HG03469 (cell line): ENCODE measurements at regions not wholly inside any gene's neighbourhood (a gene's known extent, or its start where the extent isn't known, plus 50 kb on each side); places are given as distances from the start of the nearest gene placed in this dataset.

Experiments used
- ATAC-seq: cut with Tn5 transposase; IDR thresholded peaks from one replicate; pipeline ENCODE4 v1.9.1; 2021; ENCODE audit warnings: mild to moderate bottlenecking, moderate library complexity, moderate number of reproducible peaks; ENCODE audit not compliant: unreplicated experiment

- no peak for ATAC-seq
Measured at GRCh38 chr11:116454020-116454645, 318.7 kb downstream of the BUD13 start.

- ATAC-seq: no peak
Measured at GRCh38 chr11:116452461-116452860, 320.3 kb downstream of the BUD13 start.

DNA sequence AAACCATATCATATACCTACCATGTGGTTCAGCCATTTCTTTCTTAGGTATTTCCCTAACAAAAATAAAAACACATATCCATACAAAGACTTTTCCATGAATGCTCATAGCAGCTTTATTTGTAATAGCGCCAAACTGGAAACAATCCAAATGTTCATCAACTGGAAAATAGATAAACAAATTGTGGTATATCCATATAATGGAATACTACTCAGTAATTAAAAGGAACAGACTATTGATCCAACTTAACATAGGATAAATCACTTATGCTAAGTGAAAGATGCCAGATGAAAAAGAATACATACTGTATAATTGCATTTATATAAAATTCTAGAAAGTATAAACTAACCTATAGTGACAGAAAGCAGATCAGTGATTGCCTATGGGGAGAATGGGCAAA lies 323.3 kb downstream of the BUD13 start:
- no peak for ATAC-seq

- ATAC-seq: no peak
Measured at GRCh38 chr11:116446048-116446941, 326.5 kb downstream of the BUD13 start.

GRCh38 chr11:116445108-116446047 lies 327.4 kb downstream of the BUD13 start:
- no peak for ATAC-seq

DNA sequence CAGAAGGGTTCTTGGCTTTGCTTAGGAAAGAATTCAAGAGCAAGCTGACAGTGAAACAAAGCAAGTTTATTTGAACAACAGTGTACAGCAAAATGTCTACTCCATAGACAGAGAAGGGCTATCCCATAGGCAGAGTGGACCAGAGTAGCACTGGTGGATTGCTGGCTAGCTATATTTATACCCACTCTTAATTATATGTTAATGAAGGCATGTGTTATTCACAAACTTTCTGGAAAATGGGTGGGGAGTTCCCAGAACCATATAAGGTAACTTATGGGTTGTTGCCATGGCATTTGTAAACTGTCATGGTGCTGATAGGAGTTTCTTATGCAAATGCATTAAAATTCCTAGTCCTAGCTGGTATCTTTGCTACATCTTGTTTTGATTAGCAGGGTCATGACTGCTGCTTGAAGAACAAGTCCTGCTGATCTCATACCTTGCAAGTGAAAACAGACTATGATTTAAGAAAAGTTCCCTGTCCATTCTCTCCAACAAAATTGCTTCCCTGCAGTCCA lies 330.5 kb downstream of the BUD13 start:
- ATAC-seq: no peak

DNA sequence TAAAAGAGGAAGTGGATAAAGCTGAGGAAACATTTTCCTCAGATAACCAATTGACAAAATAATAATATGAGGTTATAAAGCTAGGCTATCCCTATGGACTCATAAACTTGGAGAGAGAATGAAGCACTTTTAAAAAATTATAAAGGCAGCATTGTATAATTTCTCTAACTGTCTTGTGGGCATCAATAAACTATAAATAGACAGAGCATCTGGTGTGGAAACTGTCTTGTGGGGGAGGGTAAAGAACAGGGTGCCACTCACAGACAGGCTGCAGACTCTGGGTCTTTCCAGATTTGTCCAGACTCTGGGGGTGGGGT lies 333.5 kb downstream of the BUD13 start:
- no peak for ATAC-seq

DNA sequence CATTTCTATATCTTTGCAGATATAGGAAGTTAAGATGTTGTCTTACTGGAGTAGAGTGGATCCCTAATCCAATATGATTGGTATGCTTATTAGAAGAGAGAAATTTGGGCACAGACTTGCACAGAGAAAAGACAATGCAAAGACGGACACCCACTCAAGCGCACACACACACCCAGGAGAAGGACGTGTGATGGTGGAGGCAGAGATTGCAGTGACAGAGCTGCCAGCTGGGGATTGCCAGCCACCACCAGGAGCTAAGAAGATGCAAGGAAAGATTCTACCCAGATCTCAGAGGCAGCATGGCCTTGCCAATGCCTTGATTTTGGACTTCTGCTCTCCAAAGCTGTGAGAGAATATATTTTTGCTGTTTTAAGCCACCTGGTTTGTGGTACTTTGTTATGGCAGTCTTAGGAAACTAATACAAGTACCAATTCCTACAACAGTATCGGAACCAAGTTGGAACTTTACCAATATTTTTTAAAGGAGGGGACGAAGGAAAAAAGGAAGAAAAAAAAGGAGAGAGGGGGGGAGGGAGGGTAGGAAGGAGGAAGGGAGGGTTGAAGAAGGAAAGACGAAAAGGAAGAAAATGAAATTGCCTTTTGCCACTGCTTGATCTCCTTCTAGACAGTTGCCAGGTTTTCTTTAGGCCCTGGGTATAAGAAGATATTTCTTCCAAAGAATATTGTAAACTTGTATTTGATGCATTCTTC lies 334.0 kb downstream of the BUD13 start:
- no peak for ATAC-seq

DNA sequence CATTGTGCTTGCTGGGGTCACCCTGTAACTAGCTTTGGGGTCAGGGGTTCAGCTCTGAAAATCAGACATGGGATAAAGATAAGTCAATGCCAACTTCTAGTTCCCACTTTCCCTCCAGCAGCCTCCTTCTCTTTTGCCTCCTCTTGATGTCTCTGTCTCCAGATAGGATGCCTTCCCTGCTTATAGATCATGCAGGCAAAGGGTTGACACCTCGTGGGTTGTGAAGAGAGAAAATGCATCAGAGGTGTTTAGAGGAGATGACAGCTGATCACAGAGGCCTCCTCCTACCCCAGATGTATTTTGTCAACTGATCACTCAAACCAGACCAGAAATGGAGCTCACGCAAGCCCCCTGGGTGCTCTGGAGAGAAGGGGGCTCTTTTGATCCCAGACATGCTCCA lies 337.8 kb downstream of the BUD13 start:
- ATAC-seq: no peak

GRCh38 chr11:116432301-116432700 lies 340.5 kb downstream of the BUD13 start:
- ATAC-seq: no peak

- ATAC-seq: no peak
Measured at GRCh38 chr11:116431842-116432241, 340.9 kb downstream of the BUD13 start.

- ATAC-seq: no peak
Measured at GRCh38 chr11:116428638-116428975, 344.2 kb downstream of the BUD13 start.

DNA sequence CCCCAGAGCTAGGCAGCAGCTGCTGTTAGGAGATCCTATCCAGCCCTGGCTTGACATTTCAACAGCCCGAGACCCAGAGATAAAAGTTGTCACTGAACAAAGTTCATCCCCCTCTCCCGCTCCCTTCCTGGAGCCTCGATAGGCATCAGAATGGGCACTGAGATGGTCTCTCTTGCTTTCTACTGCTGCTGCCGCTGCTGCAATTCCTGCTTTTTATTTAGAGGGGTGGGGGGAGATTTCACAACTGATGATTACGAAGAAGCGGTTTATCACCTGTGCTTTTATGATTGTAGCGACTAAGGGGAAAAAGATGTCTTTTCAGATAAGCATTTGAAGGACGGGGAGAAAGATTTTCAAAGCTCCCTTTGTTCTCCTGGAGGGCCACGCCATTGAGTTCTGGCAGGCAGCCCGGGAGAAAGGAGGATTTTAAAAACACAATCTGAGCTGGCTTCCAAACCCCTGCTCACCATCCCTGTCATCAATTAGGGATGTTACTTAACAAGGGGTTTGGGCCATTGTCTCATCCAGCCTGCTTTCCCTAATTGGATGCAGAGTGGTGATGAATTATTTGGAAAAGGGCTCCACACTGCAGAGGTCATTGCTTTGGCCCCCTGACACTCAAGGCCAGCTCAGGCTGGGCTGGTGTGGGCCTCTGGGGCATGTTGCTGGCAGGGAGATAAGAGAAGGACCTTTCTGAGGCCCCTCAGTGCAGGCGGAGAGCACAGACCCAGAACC lies 344.7 kb downstream of the BUD13 start:
- ATAC-seq: no peak

- ATAC-seq: no peak
Measured at GRCh38 chr11:116427337-116427902, 345.4 kb downstream of the BUD13 start.

GRCh38 chr11:116426761-116427160 lies 346.0 kb downstream of the BUD13 start:
- no peak for ATAC-seq

DNA sequence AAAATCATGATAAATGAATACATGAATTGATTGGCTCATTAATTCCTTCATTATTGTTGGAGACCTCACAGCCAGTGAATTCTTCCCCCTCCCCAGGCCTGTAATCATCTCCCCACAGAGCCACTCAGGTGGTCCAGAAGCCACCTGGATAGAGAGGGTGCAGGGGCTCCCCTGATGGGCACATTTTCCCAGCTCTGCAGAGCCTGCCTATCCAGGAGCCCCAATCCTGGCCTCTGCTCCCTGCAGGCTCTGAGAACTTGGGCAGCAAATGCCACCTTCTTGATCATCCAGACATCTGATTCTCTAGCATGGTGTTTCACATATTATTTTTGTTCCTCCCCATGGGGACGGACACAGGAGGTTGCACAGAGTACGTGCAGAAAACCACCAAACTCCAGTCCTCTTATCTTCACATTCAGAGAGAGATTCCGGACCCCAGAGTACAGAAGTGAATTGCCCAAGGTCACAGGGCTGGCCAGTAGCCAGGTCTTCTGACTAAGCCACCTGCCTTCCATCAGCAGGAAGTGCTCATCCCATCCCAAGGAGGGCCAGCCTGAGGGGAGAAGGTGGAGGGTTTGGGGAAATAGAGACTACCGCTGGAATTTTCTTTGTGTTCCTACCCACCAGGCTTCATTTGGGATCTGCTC lies 348.0 kb downstream of the BUD13 start:
- ATAC-seq: no peak

GRCh38 chr11:116422956-116423600 lies 349.7 kb downstream of the BUD13 start:
- ATAC-seq: no peak

GRCh38 chr11:116422556-116422955 lies 350.2 kb downstream of the BUD13 start:
- no peak for ATAC-seq
